HG03520 (cell line): ENCODE measurements at regions not wholly inside any gene's neighbourhood (a gene's known extent, or its start where the extent isn't known, plus 50 kb on each side); places are given as distances from the start of the nearest gene placed in this dataset.
A peak's percentile ranks its signal among the peaks of the same experiment; 100 is the strongest.

Experiments
- ATAC-seq: cut with Tn5 transposase; IDR thresholded peaks from one replicate; pipeline ENCODE4 v1.9.1; 2021; ENCODE audit warnings: mild to moderate bottlenecking, moderate library complexity; ENCODE audit not compliant: unreplicated experiment

- ATAC-seq: no peak
Observed at GRCh38 chr19:30674656-30675055, 302.5 kb downstream of the ZNF536 start.

- no peak for ATAC-seq
Observed at GRCh38 chr19:30673336-30673735, 301.2 kb downstream of the ZNF536 start.

- ATAC-seq: no peak
Observed at GRCh38 chr19:30672926-30673325, 300.7 kb downstream of the ZNF536 start.

- ATAC-seq: no peak
Observed at GRCh38 chr19:30671622-30672051, 299.5 kb downstream of the ZNF536 start.

GRCh38 chr19:30671367-30671619, 299.1 kb downstream of the ZNF536 start:
- ATAC-seq: no peak

GRCh38 chr19:30670562-30671366, 298.6 kb downstream of the ZNF536 start:
- ATAC-seq: no peak

- no peak for ATAC-seq
Observed at GRCh38 chr19:30670011-30670329, 297.8 kb downstream of the ZNF536 start.

GRCh38 chr19:30669329-30670010, 297.3 kb downstream of the ZNF536 start:
- no peak for ATAC-seq

- ATAC-seq: no peak
Observed at GRCh38 chr19:30668521-30669155, 296.5 kb downstream of the ZNF536 start.

- no peak for ATAC-seq
Observed at GRCh38 chr19:30667746-30668145, 295.6 kb downstream of the ZNF536 start.

GRCh38 chr19:30667227-30667626, 295.0 kb downstream of the ZNF536 start:
- ATAC-seq: no peak

- ATAC-seq: peak; percentile 46
Observed at GRCh38 chr19:30666301-30666803, 294.2 kb downstream of the ZNF536 start.

- no peak for ATAC-seq
Observed at GRCh38 chr19:30665449-30665848, 293.3 kb downstream of the ZNF536 start.

- no peak for ATAC-seq
Observed at GRCh38 chr19:30663611-30664174, 291.5 kb downstream of the ZNF536 start.

- ATAC-seq: no peak
Observed at GRCh38 chr19:30662211-30662861, 290.2 kb downstream of the ZNF536 start.

- no peak for ATAC-seq
Observed at GRCh38 chr19:30659638-30660037, 287.5 kb downstream of the ZNF536 start.

GRCh38 chr19:30656520-30657100, 284.4 kb downstream of the ZNF536 start:
- ATAC-seq: no peak

- ATAC-seq: no peak
Observed at GRCh38 chr19:30653646-30654386, 281.6 kb downstream of the ZNF536 start.

GRCh38 chr19:30652751-30653150, 280.6 kb downstream of the ZNF536 start:
- ATAC-seq: no peak

GRCh38 chr19:30651691-30652090, 279.5 kb downstream of the ZNF536 start:
- ATAC-seq: no peak
